NT2/D1 (cell line): ENCODE measurements at regions not wholly inside any gene's neighbourhood (a gene's known extent, or its start where the extent isn't known, plus 50 kb on each side); places are given as distances from the start of the nearest gene placed in this dataset.
A peak's percentile ranks its signal among the peaks of the same experiment; 100 is the strongest.

Source experiments
- DNase-seq: peaks from one replicate; pipeline ENCODE4 v3.0.0-alpha.2; 2011; ENCODE audit warnings: low read depth, low spot score
- H3K27me3 ChIP-seq: 2 replicates; pipeline ENCODE4 v1.6.0; 2011; ENCODE audit warnings: mild to moderate bottlenecking; ENCODE audit not compliant: insufficient read length, insufficient read depth
- H3K36me3 ChIP-seq: 2 replicates; pipeline ENCODE4 v1.6.1; 2011; ENCODE audit warnings: mild to moderate bottlenecking, low read length, mixed read lengths; ENCODE audit not compliant: insufficient read depth, insufficient read length
- H3K4me1 ChIP-seq: 2 replicates; pipeline ENCODE4 v1.5.1; 2011; ENCODE audit not compliant: insufficient read depth, insufficient read length
- H3K4me3 ChIP-seq: 2 replicates; pipeline ENCODE4 v1.5.1; 2011; ENCODE audit warnings: low read depth; ENCODE audit not compliant: insufficient read length
- H3K9ac ChIP-seq: 2 replicates; pipeline ENCODE4 v1.6.0; 2011; ENCODE audit warnings: low read depth; ENCODE audit not compliant: insufficient read length
- H3K9me3 ChIP-seq: 2 replicates; pipeline ENCODE4 v1.5.1; 2011; ENCODE audit warnings: mild to moderate bottlenecking, low read length; ENCODE audit not compliant: insufficient read depth
- SUZ12 ChIP-seq: IDR thresholded peaks from 2 replicates; pipeline ENCODE4 v1.6.1; 2011; ENCODE audit not compliant: insufficient read length, insufficient read depth; ENCODE audit errors: extremely low read depth
- YY1 ChIP-seq: IDR thresholded peaks from 2 replicates; pipeline ENCODE4 v1.6.1; 2011; ENCODE audit not compliant: insufficient read length, insufficient read depth
- ZNF274 ChIP-seq: IDR thresholded peaks from 2 replicates; pipeline ENCODE4 v1.6.1; 2011; ENCODE audit warnings: mild to moderate bottlenecking, low read depth, low read length

- DNase-seq = no peak
- no peaks in the 10 kb centered on the region for H3K27me3 ChIP-seq
- H3K9ac ChIP-seq = no peak overlapping the region
- no peaks in the 10 kb centered on the region for H3K36me3 ChIP-seq
- no peak overlapping the region for H3K4me3 ChIP-seq
- H3K9me3 ChIP-seq = no peaks in the 10 kb centered on the region
- no peaks in the 10 kb centered on the region for H3K4me1 ChIP-seq
- no peak for TF ChIP-seq ZNF274
- no peak for TF ChIP-seq SUZ12
- TF ChIP-seq YY1 = no peak
These were observed 407.2 kb downstream of the EFNA5 start for GRCh38 chr5:107263387-107264018.

DNA sequence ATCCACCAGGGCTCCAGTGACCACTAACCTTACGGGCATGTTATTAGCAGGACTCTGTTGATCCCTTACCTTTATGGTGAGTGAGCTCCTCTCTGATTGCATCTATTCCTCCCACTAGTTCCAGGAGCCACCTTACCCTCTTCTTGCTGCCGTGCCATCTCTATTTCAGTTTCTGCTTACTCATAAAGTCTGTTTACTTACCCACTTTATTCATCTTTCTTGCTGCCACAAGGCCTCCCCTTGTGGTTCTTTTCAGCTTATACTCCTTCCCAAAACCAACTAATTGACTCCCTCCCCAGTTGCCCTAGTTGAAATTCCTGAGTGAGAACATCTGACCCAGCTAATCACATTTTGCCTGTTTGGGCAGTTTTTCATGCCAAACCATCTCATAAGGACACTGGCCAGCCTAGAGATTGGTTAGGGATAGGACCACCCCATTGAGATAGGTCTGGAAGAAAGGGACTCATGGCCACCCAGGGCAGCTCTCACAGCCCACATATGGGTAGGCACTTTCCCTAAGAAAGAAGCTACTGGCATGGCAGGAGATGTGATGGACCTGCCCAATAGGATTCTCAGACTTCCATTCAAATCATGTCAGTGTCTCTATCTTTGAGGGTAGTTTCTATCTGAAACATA lies 412.7 kb downstream of the EFNA5 start:
- no peak for DNase-seq

GRCh38 chr5:107254902-107255234 lies 415.9 kb downstream of the EFNA5 start:
- H3K9me3 ChIP-seq = no peaks in the 10 kb centered on the region
- no peak for TF ChIP-seq ZNF274
- no peak for TF ChIP-seq SUZ12
- TF ChIP-seq YY1 = no peak

More for the DNA sequence above, 412.7 kb downstream of the EFNA5 start:
- Histone ChIP-seq H3K9ac (no peak overlapping the region), H3K4me3 (no peak overlapping the region), H3K4me1 (no peaks in the 10 kb centered on the region), H3K27me3 (no peaks in the 10 kb centered on the region), H3K9me3 (no peaks in the 10 kb centered on the region), H3K36me3 (no peaks in the 10 kb centered on the region)
- no peak for TF ChIP-seq YY1
- no peak for TF ChIP-seq ZNF274
- TF ChIP-seq SUZ12 = no peak

GRCh38 chr5:107254214-107254901 lies 416.4 kb downstream of the EFNA5 start:
- Histone ChIP-seq H3K27me3 (no peaks in the 10 kb centered on the region), H3K9ac (no peak overlapping the region), H3K9me3 (no peaks in the 10 kb centered on the region)

More at GRCh38 chr5:107254902-107255234, 415.9 kb downstream of the EFNA5 start:
- Histone ChIP-seq H3K4me1 (no peaks in the 10 kb centered on the region), H3K9ac (no peak overlapping the region), H3K36me3 (no peaks in the 10 kb centered on the region), H3K4me3 (no peak overlapping the region), H3K27me3 (no peaks in the 10 kb centered on the region)
- DNase-seq = no peak

DNA sequence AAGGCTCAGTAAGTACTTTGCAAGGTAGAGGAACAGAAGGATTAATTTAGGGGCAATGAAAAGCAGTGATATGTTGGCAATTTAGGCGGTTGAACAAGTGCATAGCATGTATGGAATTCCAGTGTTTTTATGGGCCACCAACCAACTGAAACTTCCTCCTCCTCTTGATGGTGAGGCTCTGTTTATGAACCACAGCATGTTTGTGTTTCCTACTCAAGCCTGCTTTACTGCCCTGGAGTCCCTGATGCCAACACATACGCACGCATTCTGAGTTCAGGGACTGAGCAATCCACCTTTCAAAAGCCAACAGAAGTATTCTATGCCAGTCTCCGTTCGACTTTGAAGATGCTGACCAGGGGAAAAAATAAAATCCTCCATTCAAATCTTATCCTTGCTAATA lies 417.5 kb downstream of the EFNA5 start:
- DNase-seq = no peak

More at GRCh38 chr5:107254214-107254901, 416.4 kb downstream of the EFNA5 start:
- TF ChIP-seq YY1 = no peak
- TF ChIP-seq ZNF274 = no peak
- TF ChIP-seq SUZ12 = no peak
- DNase-seq = no peak
- no peak overlapping the region for H3K4me3 ChIP-seq
- H3K36me3 ChIP-seq = no peaks in the 10 kb centered on the region
- no peaks in the 10 kb centered on the region for H3K4me1 ChIP-seq

GRCh38 chr5:107251151-107251550 lies 419.6 kb downstream of the EFNA5 start:
- Histone ChIP-seq H3K4me3 (no peak overlapping the region), H3K27me3 (no peaks in the 10 kb centered on the region), H3K9me3 (no peaks in the 10 kb centered on the region), H3K9ac (no peak overlapping the region), H3K4me1 (no peaks in the 10 kb centered on the region), H3K36me3 (no peaks in the 10 kb centered on the region)
- DNase-seq = no peak
- TF ChIP-seq ZNF274 = no peak
- TF ChIP-seq SUZ12 = no peak
- no peak for TF ChIP-seq YY1

More for the DNA sequence above, 417.5 kb downstream of the EFNA5 start:
- no peak for TF ChIP-seq SUZ12
- TF ChIP-seq YY1 = no peak
- Histone ChIP-seq H3K36me3 (no peaks in the 10 kb centered on the region), H3K4me3 (no peak overlapping the region), H3K27me3 (no peaks in the 10 kb centered on the region), H3K4me1 (no peaks in the 10 kb centered on the region), H3K9ac (no peak overlapping the region), H3K9me3 (no peaks in the 10 kb centered on the region)

DNA sequence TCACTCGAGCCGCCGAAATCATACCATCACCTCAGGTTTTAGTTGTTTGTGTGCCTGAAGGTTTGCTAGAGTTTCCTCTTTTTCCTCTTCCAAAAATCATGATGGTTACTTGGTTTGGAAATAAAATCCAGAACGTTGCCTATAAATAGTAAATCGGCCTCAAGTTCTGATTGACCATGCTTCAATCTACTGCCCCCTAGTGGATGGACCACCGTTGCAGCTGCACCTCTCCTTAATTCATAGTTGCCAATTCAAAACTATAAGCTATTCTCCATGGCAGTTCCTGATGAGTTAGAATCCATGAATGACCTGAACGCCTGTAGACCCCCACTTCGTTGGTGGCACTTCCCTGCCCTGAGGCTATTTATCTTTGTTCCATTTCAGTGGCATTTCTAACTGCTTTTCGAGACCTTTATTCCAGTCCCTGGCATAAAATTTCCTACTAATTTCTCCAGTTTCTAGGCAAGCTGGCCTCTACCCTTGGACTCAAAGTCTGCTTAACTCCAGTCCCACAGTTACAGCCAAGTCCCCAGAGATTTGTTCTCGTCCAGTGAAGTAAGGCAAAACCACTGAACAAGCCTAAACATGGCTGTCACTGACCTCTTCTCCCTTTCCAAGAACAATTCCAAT lies 422.6 kb downstream of the EFNA5 start:
- no peak overlapping the region for H3K9ac ChIP-seq
- DNase-seq = peak; percentile 18
- no peak overlapping the region for H3K4me3 ChIP-seq
- no peak for TF ChIP-seq ZNF274
- TF ChIP-seq YY1 = no peak
- TF ChIP-seq SUZ12 = no peak
- no peaks in the 10 kb centered on the region for H3K27me3 ChIP-seq
- no peaks in the 10 kb centered on the region for H3K4me1 ChIP-seq
- H3K9me3 ChIP-seq = no peaks in the 10 kb centered on the region
- no peaks in the 10 kb centered on the region for H3K36me3 ChIP-seq
